GM21737 (cell line): ENCODE measurements at regions not wholly inside any gene's neighbourhood (a gene's known extent, or its start where the extent isn't known, plus 50 kb on each side); places are given as distances from the start of the nearest gene placed in this dataset.

Experiments
- ATAC-seq: cut with Tn5 transposase; IDR thresholded peaks from one replicate; pipeline ENCODE4 v1.9.1; 2021; ENCODE audit warnings: mild to moderate bottlenecking, moderate library complexity; ENCODE audit not compliant: unreplicated experiment

- no peak for ATAC-seq
These were observed 65.8 kb upstream of the GPRIN3 start for GRCh38 chr4:89373394-89373793.

- ATAC-seq: no peak
These were observed 64.0 kb upstream of the GPRIN3 start for GRCh38 chr4:89371614-89372013.

- ATAC-seq: no peak
These were observed 62.0 kb upstream of the GPRIN3 start for GRCh38 chr4:89369581-89369980.

- no peak for ATAC-seq
These were observed 61.3 kb upstream of the GPRIN3 start for GRCh38 chr4:89368861-89369260.

GRCh38 chr4:89365776-89366175 is 58.2 kb upstream of the GPRIN3 start:
- no peak for ATAC-seq

GRCh38 chr4:89365375-89365774 is 57.8 kb upstream of the GPRIN3 start:
- no peak for ATAC-seq

GRCh38 chr4:89364541-89364940 is 56.9 kb upstream of the GPRIN3 start:
- no peak for ATAC-seq

- ATAC-seq: no peak
These were observed 56.2 kb upstream of the GPRIN3 start for GRCh38 chr4:89363786-89364185.

- ATAC-seq: no peak
These were observed 51.5 kb upstream of the GPRIN3 start for GRCh38 chr4:89358935-89359638.

GRCh38 chr4:89357787-89358186 is 50.2 kb upstream of the GPRIN3 start:
- ATAC-seq: no peak
